HEK293T (cell line): ENCODE measurements at regions not wholly inside any gene's neighbourhood (a gene's known extent, or its start where the extent isn't known, plus 50 kb on each side); places are given as distances from the start of the nearest gene placed in this dataset.

ENCODE experiments used
- CTCF ChIA-PET: fragments of 350-600 bp; formaldehyde crosslinking; extraction: SDS; loops from one replicate; lab custom pipeline; 2021; ENCODE audit warnings: antibody characterized with exemption, inconsistent platforms; lab: Yijun Ruan, JAX
- POLR2A ChIA-PET: fragments of 350-600 bp; formaldehyde crosslinking; extraction: SDS; loops from one replicate; lab custom pipeline; 2020; ENCODE audit warnings: antibody characterized with exemption, inconsistent platforms; lab: Yijun Ruan, JAX
- DNase-seq: peaks from one replicate; pipeline ENCODE4 v3.0.0; 2012; ENCODE audit warnings: mixed read lengths; ENCODE audit errors: extremely low spot score
- ARNT ChIP-seq: fragments of 450-650 bp; IDR thresholded peaks from 2 replicates; pipeline ENCODE4 v1.6.1; 2017; ENCODE audit warnings: mild to moderate bottlenecking
- BHLHE40 ChIP-seq: fragments of 450-650 bp; IDR thresholded peaks from 2 replicates; pipeline ENCODE4 v1.6.1; 2016; ENCODE audit warnings: mild to moderate bottlenecking, moderate library complexity, borderline replicate concordance
- CTBP1 ChIP-seq: fragments of 450-650 bp; IDR thresholded peaks from 2 replicates; pipeline ENCODE4 v1.6.1; 2016; ENCODE audit warnings: borderline replicate concordance
- ELF4 ChIP-seq: fragments of 450-650 bp; IDR thresholded peaks from 2 replicates; pipeline ENCODE4 v1.6.1; 2017; ENCODE audit warnings: antibody characterized with exemption
- FOXA1 ChIP-seq: fragments of 450-650 bp; IDR thresholded peaks from 2 replicates; pipeline ENCODE4 v1.6.1; 2016; ENCODE audit warnings: mild to moderate bottlenecking
- FOXK2 ChIP-seq: fragments of 450-650 bp; IDR thresholded peaks from 2 replicates; pipeline ENCODE4 v1.6.1; 2016; ENCODE audit warnings: mild to moderate bottlenecking
- FOXM1 ChIP-seq: fragments of 450-650 bp; IDR thresholded peaks from 2 replicates; pipeline ENCODE4 v1.6.1; 2017; ENCODE audit warnings: mild to moderate bottlenecking, borderline replicate concordance
- HDGF ChIP-seq: fragments of 450-650 bp; IDR thresholded peaks from 2 replicates; pipeline ENCODE4 v1.6.1; 2017; ENCODE audit warnings: antibody characterized with exemption, borderline replicate concordance
- L3MBTL2 ChIP-seq: fragments of 450-650 bp; conservative IDR thresholded peaks from 2 replicates; pipeline ENCODE4 v1.6.1; 2016; ENCODE audit warnings: mild to moderate bottlenecking
- LEF1 ChIP-seq: fragments of 450-650 bp; IDR thresholded peaks from 2 replicates; pipeline ENCODE4 v1.6.1; 2017; ENCODE audit warnings: mild to moderate bottlenecking, borderline replicate concordance
- NFRKB ChIP-seq: fragments of 450-650 bp; IDR thresholded peaks from 2 replicates; pipeline ENCODE4 v1.6.1; 2016; ENCODE audit warnings: mild to moderate bottlenecking, moderate library complexity
- PKNOX1 ChIP-seq: fragments of 450-650 bp; IDR thresholded peaks from 2 replicates; pipeline ENCODE4 v1.6.1; 2016
- SP1 ChIP-seq: fragments of 450-650 bp; IDR thresholded peaks from 2 replicates; pipeline ENCODE4 v1.6.1; 2017
- SUZ12 ChIP-seq: fragments of 450-650 bp; IDR thresholded peaks from 2 replicates; pipeline ENCODE4 v1.6.1; 2016; ENCODE audit warnings: mild to moderate bottlenecking
- TARDBP ChIP-seq: fragments of 450-650 bp; IDR thresholded peaks from 2 replicates; pipeline ENCODE4 v1.6.1; 2016
- ZNF384 ChIP-seq: fragments of 450-650 bp; IDR thresholded peaks from 2 replicates; pipeline ENCODE4 v1.6.1; 2016

DNA sequence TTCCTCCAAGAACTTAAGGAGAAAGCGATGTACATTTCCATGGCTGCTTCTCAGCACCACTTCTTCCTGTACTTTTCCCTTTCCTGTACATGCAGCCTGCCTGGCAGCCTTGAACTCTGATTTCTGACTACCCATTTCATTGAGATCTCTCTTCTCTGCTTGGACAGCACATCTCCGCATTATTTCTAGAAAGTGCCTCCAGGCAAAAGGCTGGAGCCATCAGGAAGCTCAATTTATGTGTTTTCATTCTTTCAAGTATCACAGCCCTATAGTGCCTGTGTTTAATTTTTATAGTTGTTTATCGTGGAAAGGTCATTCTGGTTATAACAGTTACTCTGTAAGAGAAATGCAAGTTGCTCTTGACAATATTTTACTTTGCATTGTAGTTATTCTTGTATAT lies 688.0 kb upstream of the ANKRD30A start:
- ChIA-PET CTCF (no interaction called here), POLR2A (no interaction called here)
- TF ChIP-seq SUZ12 (no peak), FOXM1 (no peak), ELF4 (no peak), BHLHE40 (no peak), SP1 (no peak), ARNT (no peak), NFRKB (no peak), CTBP1 (no peak), HDGF (no peak), LEF1 (no peak), ZNF384 (no peak), PKNOX1 (no peak), FOXA1 (no peak), L3MBTL2 (no peak), FOXK2 (no peak), TARDBP (no peak)
- no peak for DNase-seq

DNA sequence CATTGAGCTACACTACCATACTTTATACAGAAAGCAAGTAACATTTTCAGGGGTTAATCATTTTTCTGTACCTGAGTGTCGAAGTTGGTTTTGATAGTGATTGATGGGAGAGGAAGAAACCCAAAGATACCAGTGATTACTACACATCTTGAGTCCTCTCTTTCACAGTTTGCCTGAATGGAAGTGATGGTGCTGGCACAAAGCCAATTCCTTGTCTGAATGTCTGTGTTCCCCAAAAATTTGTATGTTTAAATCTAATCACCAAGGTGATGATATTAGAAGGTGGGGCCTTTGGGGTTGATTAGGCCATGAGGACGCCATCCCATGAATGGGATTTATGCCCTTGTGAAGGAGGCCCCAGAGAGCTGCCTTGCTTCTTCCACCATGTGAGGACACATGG lies 696.9 kb upstream of the ANKRD30A start:
- no peak for TF ChIP-seq FOXM1
- no peak for TF ChIP-seq L3MBTL2
- no peak for TF ChIP-seq SUZ12
- no peak for TF ChIP-seq LEF1
- TF ChIP-seq TARDBP: no peak
- no peak for TF ChIP-seq FOXK2
- TF ChIP-seq NFRKB: no peak
- no peak for DNase-seq
- ChIA-PET POLR2A (no interaction called here), CTCF (no interaction called here)

- TF ChIP-seq TARDBP (no peak), ELF4 (no peak), HDGF (no peak), BHLHE40 (no peak), LEF1 (no peak), FOXK2 (no peak), FOXA1 (no peak), CTBP1 (no peak), NFRKB (no peak)
- DNase-seq: no peak
- ChIA-PET POLR2A (no interaction called here), CTCF (no interaction called here)
Observed at GRCh38 chr10:36425131-36425797, 700.1 kb upstream of the ANKRD30A start.

DNA sequence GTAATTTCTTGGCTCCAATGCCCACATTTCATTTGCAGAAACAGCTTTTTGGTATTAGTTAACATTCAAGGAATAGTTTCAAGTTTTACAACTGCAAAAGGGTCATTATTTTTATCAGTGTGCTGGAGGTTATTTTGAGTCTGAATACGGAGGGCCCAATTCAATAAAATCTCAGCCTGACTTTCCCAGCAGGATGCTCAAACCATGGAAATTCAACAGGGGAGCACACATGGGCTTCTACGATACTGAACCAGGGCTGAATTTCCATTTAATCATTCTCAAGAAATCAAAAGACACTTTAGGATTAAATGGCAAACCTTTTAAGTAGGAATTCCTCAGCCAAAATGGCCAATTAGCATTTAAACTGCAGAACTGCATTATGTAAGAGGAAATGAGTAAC lies 700.9 kb upstream of the ANKRD30A start:
- POLR2A ChIA-PET: no interaction called here
- DNase-seq: no peak

GRCh38 chr10:36423821-36424248 lies 701.6 kb upstream of the ANKRD30A start:
- CTCF ChIA-PET: no interaction called here
- POLR2A ChIA-PET: no interaction called here
- DNase-seq: peak; percentile 60
- TF ChIP-seq ELF4 (no peak), TARDBP (no peak), PKNOX1 (peak; percentile 86), FOXM1 (no peak), LEF1 (no peak), SP1 (no peak), BHLHE40 (no peak), CTBP1 (peak; percentile 90)

More for the DNA sequence above, 700.9 kb upstream of the ANKRD30A start:
- CTCF ChIA-PET: no interaction called here
- TF ChIP-seq FOXA1: no peak
- no peak for TF ChIP-seq FOXK2
- TF ChIP-seq FOXM1: no peak
- no peak for TF ChIP-seq BHLHE40
- TF ChIP-seq PKNOX1: no peak
- no peak for TF ChIP-seq SUZ12
- no peak for TF ChIP-seq L3MBTL2
- TF ChIP-seq CTBP1: no peak
- TF ChIP-seq TARDBP: no peak
- TF ChIP-seq ZNF384: no peak
- TF ChIP-seq NFRKB: no peak
- no peak for TF ChIP-seq SP1
- TF ChIP-seq LEF1: no peak
- TF ChIP-seq HDGF: no peak
- no peak for TF ChIP-seq ARNT
- no peak for TF ChIP-seq ELF4

- CTCF ChIA-PET: no interaction called here
- no peak for DNase-seq
- TF ChIP-seq PKNOX1 (no peak), BHLHE40 (no peak), CTBP1 (no peak), HDGF (no peak), FOXM1 (no peak), FOXK2 (no peak), SUZ12 (no peak), ARNT (no peak)
- POLR2A ChIA-PET: no interaction called here
Observed at GRCh38 chr10:36421992-36422391, 703.4 kb upstream of the ANKRD30A start.
